NCI-H524 (cell line): ENCODE measurements at regions not wholly inside any gene's neighbourhood (a gene's known extent, or its start where the extent isn't known, plus 50 kb on each side); places are given as distances from the start of the nearest gene placed in this dataset.
"Not testable (repeated sequence)": the region's sequence is repeated elsewhere in the genome, so short reads cannot be mapped to it uniquely, and the experiment has no call there.

Experiments
- DNase-seq, 2 experiments: peaks; one replicate each; lab custom pipeline; 2025; lab: John Stamatoyannopoulos, UW

- no peak for DNase-seq
Measured at GRCh38 chr1:5733596-5733995, 258.6 kb downstream of the NPHP4 start.

DNA sequence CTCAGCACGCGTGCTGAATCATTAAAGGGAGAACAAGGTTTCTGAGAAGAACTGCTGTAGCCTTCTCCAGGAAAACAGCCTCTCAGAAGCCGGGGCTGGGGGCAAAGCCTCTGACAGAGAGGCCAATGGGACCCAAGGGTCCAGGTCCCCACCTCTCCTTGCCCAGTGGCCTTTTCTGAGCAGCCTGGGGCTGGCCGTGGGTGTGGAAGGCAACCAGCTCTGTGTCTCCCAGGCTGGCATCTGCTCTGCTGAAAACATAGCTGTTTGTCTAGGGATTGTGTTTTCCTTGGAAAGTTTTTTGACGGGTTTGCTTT is 261.2 kb downstream of the NPHP4 start:
- DNase-seq: no peak

DNA sequence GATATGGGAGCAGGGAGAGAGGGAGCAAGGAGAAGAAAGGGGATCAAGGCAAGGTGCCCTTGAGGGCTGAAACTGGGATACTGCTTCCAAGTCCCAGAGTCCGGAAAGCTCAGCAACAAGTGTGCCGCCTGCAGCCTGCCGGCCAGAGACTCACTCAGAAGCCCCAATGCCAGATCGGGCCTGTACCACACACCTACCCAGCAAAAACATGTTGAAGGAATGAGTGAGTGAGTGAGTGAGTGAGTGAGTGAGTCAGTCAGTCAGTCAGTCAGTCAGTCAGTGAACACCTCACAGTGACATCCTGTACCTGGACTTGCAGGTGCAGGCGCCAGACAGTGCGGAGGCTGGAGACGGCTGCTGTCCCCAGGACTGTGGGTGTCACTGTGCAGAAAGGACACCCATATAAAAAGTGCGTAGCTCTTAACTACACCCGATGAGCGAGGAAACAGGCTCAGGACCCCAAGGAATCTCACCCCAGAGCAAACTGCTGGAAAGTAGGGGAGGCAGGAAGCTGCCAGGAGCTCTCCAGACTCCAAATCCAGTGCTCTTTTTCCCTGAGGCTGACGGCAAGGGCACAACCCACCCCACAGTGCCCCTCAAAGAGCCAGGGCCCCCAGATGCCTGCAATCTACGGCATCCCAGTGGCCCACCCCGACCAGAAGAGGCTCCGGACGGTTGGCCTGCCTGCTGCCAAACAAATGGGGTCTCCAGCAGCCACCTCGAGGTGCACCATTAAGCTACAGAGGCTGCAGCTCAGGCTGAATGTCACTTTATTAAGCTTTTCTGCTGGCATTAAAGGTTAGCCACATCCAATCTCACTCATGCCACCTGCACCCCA is 261.7 kb downstream of the NPHP4 start:
- no peak for DNase-seq

GRCh38 chr1:5729636-5730145 is 262.5 kb downstream of the NPHP4 start:
- no peak for DNase-seq

DNA sequence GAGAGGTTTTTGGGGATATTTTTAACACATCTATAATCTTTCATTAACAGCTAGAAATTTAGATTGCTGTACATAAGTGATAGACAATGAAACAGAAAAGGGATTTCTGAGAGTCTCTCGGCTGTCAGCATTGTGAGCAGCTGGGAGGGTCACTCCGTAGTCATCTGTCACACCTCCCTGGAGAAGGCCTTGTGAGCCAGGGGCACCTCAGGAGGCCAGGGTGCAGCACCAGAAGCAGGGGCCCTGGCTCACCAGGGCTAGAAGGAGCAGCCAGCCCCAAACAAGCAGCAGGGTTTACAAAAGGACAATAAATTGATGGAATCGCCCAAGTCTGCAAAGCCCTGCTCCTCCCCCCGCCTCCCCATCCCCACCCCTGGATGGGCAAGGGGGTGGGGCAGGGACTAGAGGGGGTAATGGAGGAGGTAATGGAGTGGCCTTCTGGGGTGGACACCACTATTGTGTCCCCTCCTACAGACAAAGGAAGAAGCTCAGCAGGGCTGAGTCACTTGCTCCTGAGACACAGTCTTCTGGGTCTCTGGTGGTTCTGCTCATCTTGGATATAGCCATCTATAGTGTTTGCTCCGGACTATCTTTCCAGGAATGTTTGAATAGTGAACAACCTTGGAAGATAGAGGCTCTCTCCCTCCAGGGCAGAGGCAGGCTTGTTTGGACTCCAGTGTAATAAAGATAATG is 263.4 kb downstream of the NPHP4 start:
- no peak for DNase-seq

DNA sequence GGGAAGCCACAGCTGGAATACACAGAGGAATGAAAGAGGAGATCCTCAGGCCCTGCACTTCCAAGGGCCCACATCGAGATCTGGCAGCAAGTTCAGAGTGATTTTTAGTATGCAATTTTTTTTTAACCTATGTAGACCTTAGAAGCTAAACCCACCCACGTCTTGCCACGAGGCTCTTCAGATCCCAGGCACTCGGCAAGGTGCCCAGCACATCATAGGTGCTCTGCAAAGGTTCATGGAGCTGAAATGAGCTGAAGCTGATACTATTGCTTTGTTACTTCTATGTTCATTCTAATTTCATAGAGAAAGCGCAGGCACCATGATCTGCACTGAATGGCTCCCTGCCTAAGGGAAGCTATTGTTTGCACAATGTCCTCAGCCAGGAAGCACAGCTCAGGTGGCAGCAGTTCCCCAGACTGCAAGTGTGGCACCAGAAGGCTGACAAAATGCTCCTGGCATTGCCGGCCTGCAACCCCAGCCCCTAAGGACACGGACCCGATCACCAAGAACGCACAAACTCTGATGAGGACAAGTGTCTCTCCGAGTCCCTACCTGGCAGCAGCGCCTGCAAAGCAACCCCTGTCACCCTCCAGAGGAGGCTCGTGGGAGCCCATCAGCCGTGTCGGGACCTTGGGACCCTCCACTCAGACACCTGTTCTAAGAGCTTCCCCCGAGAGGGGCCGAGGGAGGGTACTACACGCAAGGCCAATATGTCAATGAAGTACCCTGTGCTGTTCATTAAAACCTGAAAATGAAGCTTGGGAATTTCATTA is 264.2 kb downstream of the NPHP4 start:
- no peak for DNase-seq

DNA sequence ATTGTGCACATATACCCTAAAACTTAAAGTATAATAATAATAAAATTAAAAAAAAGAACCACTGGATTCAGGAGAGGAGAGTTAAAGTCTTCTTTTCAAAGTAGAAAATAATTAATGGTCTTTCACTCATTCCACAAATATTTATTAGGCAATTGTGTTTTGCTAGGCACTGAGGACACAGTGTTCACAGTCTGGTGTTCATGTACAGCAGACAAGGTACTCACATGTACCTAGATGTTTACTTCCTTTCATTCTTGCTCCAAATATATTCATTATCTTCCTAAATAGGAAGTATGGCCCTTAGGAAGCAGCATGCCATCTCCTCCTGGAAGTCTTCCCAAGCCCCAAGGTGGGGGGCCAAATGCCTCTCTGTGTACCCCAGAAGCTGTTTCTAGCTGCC is 265.0 kb downstream of the NPHP4 start:
- DNase-seq: no peak

- not testable (repeated sequence) for DNase-seq
Measured at GRCh38 chr1:5726586-5727184, 265.5 kb downstream of the NPHP4 start.

DNA sequence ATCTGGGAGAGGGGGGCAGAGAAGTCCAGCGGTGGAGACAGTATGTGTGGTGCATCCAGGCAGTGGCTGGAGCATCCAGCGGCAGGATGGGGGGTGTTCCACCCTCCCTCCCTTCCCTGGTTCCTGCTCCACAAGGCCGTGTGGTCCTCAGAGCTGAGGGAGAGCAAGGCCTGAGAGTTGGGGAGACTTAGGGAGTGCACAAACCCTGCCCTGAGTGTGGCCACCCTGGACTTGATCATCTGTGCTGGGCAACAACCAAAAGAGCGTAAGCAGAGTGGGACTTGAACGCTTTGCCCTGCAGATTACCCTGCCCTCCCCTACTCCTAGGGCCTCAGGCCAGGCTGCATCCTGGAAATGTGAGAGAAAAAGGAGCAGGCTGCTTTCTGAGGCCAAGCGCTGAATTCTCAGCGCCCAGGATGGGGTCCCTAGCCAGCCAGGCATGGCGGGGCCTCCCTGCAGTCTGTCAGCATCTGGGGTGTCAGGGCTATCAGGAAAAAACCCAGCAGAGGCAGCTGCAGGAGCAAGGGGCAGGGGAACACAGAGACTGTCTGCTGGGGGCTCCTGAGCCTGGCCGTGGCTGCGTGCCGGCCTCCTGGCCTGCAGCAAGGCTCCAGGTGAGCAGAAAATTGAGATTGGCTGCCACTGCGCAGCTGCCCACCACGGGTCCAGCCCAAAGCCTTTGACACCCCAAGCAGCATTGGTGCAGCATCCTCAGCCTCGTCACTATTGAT is 266.2 kb downstream of the NPHP4 start:
- no peak for DNase-seq

- no peak for DNase-seq
Measured at GRCh38 chr1:5725406-5725805, 266.8 kb downstream of the NPHP4 start.

DNA sequence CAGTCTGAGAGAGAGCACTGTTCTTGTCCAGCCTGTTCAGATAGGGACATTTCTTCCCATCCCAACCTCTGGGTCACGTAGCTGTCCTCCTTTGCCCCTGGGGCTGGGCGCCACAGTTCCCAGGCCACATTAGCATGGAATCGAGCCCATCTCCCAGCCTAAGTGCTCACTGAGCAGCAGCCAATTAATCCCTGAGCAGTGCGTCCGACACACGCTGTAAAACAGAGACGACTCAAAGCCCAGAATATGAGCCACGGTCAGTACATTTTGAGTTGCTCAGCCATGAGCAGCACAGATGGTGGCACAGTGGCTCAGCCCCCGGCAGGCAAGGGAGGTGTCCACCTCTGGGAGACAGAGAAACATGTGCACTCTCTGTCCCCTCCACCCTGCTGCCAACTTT is 267.4 kb downstream of the NPHP4 start:
- DNase-seq: no peak

DNA sequence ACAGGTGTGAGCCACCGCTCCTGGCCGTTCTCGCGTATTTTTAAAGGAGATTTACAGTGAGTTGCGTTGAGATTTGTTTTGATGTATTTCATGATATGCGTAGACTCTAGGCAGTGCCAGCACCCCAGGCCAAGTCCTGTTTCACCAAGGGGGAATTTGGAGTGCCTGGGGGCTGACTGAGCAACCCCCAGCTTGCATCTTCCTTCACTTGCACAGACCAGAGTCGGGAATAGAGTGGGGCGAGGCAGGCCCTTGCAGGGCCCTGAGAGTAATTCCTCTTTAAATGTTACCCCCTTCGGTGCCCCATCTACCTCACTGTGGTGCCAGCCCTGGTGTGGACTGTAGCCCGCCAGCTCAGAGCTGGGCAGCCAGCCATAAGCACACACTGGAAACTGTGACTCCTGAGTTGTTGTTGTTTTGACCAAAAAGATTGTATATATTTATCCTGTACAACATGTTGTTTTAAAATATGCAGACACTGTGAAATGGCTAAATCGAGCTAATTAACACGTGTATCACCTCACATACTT is 269.5 kb downstream of the NPHP4 start:
- DNase-seq: no peak

- no peak for DNase-seq
Measured at GRCh38 chr1:5721634-5722215, 270.5 kb downstream of the NPHP4 start.

DNA sequence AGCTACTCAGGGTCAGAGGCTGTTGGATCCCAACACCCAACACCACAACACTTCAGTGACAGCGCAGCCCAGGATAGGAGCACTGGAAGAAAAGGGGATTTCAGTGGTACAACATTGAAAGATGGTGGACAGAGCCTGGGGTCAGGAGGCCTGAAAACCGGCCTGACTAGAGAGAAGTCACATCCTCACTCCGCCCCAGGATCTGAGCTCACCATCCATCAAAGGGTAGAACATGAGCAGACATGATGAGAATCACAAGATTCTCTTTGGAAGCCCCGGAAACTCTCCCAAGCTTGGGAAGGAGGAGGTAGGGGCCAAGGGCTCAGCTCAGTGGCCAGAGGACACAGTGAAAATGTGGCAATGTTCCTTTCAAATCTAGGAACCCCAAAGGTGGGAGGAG is 271.3 kb downstream of the NPHP4 start:
- DNase-seq: no peak

GRCh38 chr1:5720484-5720883 is 271.7 kb downstream of the NPHP4 start:
- no peak for DNase-seq

GRCh38 chr1:5720045-5720444 is 272.2 kb downstream of the NPHP4 start:
- no peak for DNase-seq

GRCh38 chr1:5718831-5719632 is 273.2 kb downstream of the NPHP4 start:
- DNase-seq: no peak

DNA sequence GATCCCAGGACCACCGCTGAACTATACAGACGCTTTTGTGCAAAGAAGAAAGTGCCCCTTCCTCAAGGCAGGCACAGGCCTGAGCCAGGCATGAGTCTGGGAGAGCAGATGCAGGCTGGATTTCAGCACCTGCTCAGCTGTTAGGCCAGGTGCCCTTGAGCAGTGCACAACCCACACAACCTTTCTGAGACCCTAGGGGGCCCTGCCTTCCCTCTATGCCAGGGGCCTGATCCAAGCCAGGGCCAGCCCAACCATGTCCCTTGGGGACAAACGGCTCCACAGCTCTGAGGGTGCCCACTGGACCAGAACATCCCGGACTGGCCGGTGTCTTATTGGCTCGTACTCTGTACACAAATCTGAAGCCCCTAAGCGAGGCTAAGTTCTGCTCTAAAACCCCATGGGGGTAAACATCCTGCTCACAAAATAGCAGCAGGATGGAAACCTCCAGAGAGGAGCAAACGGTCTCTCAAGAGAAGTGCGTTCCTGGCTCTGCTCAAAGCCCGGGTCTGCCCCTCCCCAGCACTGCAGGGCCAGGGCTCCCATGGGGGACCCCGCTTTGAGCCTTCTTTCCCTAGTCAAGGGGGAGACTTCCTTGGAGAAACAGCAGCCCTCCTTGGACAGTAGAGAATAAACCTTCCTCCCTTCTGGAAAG is 275.1 kb downstream of the NPHP4 start:
- DNase-seq: no peak

DNA sequence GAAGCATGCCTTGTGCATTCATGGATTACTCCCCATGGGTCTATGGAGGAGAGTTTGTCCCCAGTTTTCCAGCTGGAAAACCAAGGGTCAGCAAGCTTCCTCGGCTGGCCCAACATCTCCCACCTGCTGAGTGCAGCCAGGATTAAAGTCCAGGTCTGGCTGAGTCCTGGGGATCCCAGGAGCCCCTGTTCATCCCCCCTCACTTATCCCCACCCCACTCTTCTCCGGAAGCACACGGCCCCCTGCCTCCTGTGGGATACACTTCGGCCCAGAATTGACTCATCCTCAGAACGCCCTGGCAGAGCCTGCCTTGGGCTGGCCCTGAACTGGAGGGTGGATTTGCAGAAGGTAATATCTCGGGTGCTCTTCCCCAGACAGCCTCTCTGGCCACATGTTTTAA is 276.1 kb downstream of the NPHP4 start:
- DNase-seq: no peak
